ENCODE measurements at regions not wholly inside any gene's neighbourhood (a gene's known extent, or its start where the extent isn't known, plus 50 kb on each side); places are given as distances from the start of the nearest gene placed in this dataset.
"Not testable (repeated sequence)": the region's sequence is repeated elsewhere in the genome, so short reads cannot be mapped to it uniquely, and the experiment has no call there.

DNA sequence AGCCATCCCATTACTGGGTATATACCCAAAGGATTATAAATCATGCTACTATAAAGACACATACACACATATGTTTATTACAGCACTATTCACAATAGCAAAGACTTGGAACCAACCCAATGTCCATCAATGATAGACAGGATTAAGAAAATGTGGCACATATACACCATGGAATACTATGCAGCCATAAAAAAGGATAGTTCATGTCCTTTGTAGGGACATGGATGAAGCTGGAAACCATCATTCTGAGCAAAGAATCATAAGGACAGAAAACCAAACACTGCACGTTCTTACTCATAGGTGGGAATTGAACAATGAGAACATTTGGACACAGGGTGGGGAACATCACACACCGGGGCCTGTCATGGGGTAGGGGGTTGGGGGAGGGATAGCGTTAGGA is 60.3 kb upstream of the NMU start:
- TF ChIP-seq, protein P1, sequence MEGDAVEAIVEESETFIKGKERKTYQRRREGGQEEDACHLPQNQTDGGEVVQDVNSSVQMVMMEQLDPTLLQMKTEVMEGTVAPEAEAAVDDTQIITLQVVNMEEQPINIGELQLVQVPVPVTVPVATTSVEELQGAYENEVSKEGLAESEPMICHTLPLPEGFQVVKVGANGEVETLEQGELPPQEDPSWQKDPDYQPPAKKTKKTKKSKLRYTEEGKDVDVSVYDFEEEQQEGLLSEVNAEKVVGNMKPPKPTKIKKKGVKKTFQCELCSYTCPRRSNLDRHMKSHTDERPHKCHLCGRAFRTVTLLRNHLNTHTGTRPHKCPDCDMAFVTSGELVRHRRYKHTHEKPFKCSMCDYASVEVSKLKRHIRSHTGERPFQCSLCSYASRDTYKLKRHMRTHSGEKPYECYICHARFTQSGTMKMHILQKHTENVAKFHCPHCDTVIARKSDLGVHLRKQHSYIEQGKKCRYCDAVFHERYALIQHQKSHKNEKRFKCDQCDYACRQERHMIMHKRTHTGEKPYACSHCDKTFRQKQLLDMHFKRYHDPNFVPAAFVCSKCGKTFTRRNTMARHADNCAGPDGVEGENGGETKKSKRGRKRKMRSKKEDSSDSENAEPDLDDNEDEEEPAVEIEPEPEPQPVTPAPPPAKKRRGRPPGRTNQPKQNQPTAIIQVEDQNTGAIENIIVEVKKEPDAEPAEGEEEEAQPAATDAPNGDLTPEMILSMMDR (IDR thresholded peaks at IDR 0.05; ENCODE audit: low read length): not testable (repeated sequence)
- not testable (repeated sequence) for TF ChIP-seq EZH2 (IDR thresholded peaks at IDR 0.05; ENCODE audit: borderline replicate concordance, low read length)

Data from OCI-LY1 (cell line).